DOHH2 (cell line): ENCODE measurements at regions not wholly inside any gene's neighbourhood (a gene's known extent, or its start where the extent isn't known, plus 50 kb on each side); places are given as distances from the start of the nearest gene placed in this dataset.

ENCODE experiments used
- H3F3A ChIP-seq: fragments of 200-600 bp; sonication (generic), shearing (Covaris generic); 2 replicates; pipeline ENCODE4 v1.6.0; 2016; ENCODE audit warnings: antibody characterized with exemption, mild to moderate bottlenecking; ENCODE audit not compliant: control insufficient read depth, insufficient read depth
- H3K27ac ChIP-seq: fragments of 200-600 bp; sonication (generic); 2 replicates; pipeline ENCODE4 v1.5.1; 2014; ENCODE audit warnings: low read depth, mild to moderate bottlenecking, low read length, moderate library complexity
- H3K27me3 ChIP-seq: fragments of 200-600 bp; sonication (generic); 2 replicates; pipeline ENCODE4 v1.6.1; 2014; ENCODE audit warnings: mild to moderate bottlenecking, low read length, mixed read lengths; ENCODE audit not compliant: control insufficient read depth
- H3K36me3 ChIP-seq: fragments of 200-600 bp; sonication (generic); 2 replicates; pipeline ENCODE4 v1.6.1; 2014; ENCODE audit warnings: mild to moderate bottlenecking, low read length, moderate library complexity, mixed read lengths; ENCODE audit not compliant: control insufficient read depth
- H3K4me1 ChIP-seq: fragments of 200-600 bp; sonication (generic); 2 replicates; pipeline ENCODE4 v1.6.1; 2014; ENCODE audit warnings: mild to moderate bottlenecking, low read length, mixed read lengths; ENCODE audit not compliant: control insufficient read depth
- H3K4me2 ChIP-seq: fragments of 200-600 bp; sonication (generic); 2 replicates; pipeline ENCODE4 v1.6.0; 2014; ENCODE audit warnings: mild to moderate bottlenecking, low read length, moderate library complexity
- H3K4me3 ChIP-seq: fragments of 200-600 bp; sonication (generic); 2 replicates; pipeline ENCODE4 v1.5.1; 2014; ENCODE audit warnings: mild to moderate bottlenecking, low read length, mixed read lengths
- H3K79me2 ChIP-seq: fragments of 200-600 bp; sonication (generic); 2 replicates; pipeline ENCODE4 v1.6.1; 2014; ENCODE audit warnings: mild to moderate bottlenecking, low read length, mixed read lengths; ENCODE audit not compliant: control insufficient read depth
- H3K9me2 ChIP-seq: fragments of 200-600 bp; sonication (generic); replicated peaks from 2 replicates; pipeline ENCODE4 v1.6.1; 2014; ENCODE audit warnings: mild to moderate bottlenecking, low read length, mixed read lengths; ENCODE audit not compliant: control insufficient read depth
- H3K9me3 ChIP-seq: fragments of 200-600 bp; sonication (generic); 2 replicates; pipeline ENCODE4 v1.6.1; 2014; ENCODE audit warnings: antibody characterized with exemption, low read length, mixed read lengths; ENCODE audit not compliant: control insufficient read depth, insufficient read depth
- H4K20me1 ChIP-seq: fragments of 200-600 bp; sonication (generic); 2 replicates; pipeline ENCODE4 v1.6.0; 2014; ENCODE audit warnings: low read depth, mild to moderate bottlenecking, antibody characterized with exemption, low read length, moderate library complexity; ENCODE audit not compliant: control insufficient read depth, insufficient read depth
- EZH2phosphoT487 ChIP-seq: fragments of 200-600 bp; sonication (generic); IDR thresholded peaks from 2 replicates; pipeline ENCODE4 v1.6.1; 2017; ENCODE audit warnings: borderline replicate concordance, mild to moderate bottlenecking, antibody characterized with exemption, low read length, moderate library complexity, mixed read lengths
- TF ChIP-seq, protein P1 (sequence below): fragments of 200-600 bp; sonication (generic); IDR thresholded peaks from one replicate; pipeline ENCODE4 v1.5.1; 2014; ENCODE audit warnings: antibody characterized with exemption, mild to moderate bottlenecking, low read depth, low read length; ENCODE audit not compliant: poor library complexity, severe bottlenecking

GRCh38 chr12:24407884-24408283 is 458.4 kb upstream of the SOX5 start:
- Histone ChIP-seq H3K9me2 (no peaks in the 10 kb centered on the region), H3K36me3 (no peaks in the 10 kb centered on the region), H3F3A (no peaks in the 10 kb centered on the region), H4K20me1 (no peaks in the 10 kb centered on the region), H3K79me2 (no peaks in the 10 kb centered on the region), H3K4me2 (no peak overlapping the region), H3K4me1 (no peaks in the 10 kb centered on the region), H3K9me3 (no peaks in the 10 kb centered on the region), H3K27me3 (peaks cover 2% of the 10 kb centered on the region; the same call in 1 of the 2 replicates), H3K4me3 (no peak overlapping the region), H3K27ac (no peak overlapping the region)
- TF ChIP-seq, protein P1, sequence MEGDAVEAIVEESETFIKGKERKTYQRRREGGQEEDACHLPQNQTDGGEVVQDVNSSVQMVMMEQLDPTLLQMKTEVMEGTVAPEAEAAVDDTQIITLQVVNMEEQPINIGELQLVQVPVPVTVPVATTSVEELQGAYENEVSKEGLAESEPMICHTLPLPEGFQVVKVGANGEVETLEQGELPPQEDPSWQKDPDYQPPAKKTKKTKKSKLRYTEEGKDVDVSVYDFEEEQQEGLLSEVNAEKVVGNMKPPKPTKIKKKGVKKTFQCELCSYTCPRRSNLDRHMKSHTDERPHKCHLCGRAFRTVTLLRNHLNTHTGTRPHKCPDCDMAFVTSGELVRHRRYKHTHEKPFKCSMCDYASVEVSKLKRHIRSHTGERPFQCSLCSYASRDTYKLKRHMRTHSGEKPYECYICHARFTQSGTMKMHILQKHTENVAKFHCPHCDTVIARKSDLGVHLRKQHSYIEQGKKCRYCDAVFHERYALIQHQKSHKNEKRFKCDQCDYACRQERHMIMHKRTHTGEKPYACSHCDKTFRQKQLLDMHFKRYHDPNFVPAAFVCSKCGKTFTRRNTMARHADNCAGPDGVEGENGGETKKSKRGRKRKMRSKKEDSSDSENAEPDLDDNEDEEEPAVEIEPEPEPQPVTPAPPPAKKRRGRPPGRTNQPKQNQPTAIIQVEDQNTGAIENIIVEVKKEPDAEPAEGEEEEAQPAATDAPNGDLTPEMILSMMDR: no peak
- TF ChIP-seq EZH2phosphoT487: no peak

GRCh38 chr12:24404086-24404815 is 454.8 kb upstream of the SOX5 start:
- Histone ChIP-seq H3K27ac (no peak overlapping the region), H3K9me3 (no peaks in the 10 kb centered on the region), H3K4me2 (no peak overlapping the region), H3K4me1 (no peaks in the 10 kb centered on the region), H4K20me1 (no peaks in the 10 kb centered on the region), H3K9me2 (no peaks in the 10 kb centered on the region), H3K79me2 (no peaks in the 10 kb centered on the region), H3K4me3 (no peak overlapping the region), H3K36me3 (no peaks in the 10 kb centered on the region), H3F3A (no peaks in the 10 kb centered on the region), H3K27me3 (peaks cover 2% of the 10 kb centered on the region; the same call in 1 of the 2 replicates)
- TF ChIP-seq, protein P1: no peak

- no peak overlapping the region for H3K4me2 ChIP-seq
- no peaks in the 10 kb centered on the region for H3K4me1 ChIP-seq
- H3K27ac ChIP-seq: no peak overlapping the region
- peaks cover 2% of the 10 kb centered on the region; the same call in 1 of the 2 replicates for H3K27me3 ChIP-seq
- no peaks in the 10 kb centered on the region for H3K9me3 ChIP-seq
- no peaks in the 10 kb centered on the region for H3F3A ChIP-seq
- H3K79me2 ChIP-seq: no peaks in the 10 kb centered on the region
- H3K4me3 ChIP-seq: no peak overlapping the region
- H4K20me1 ChIP-seq: no peaks in the 10 kb centered on the region
- no peak for TF ChIP-seq EZH2phosphoT487
- TF ChIP-seq, protein P1: no peak
- no peaks in the 10 kb centered on the region for H3K36me3 ChIP-seq
- H3K9me2 ChIP-seq: no peaks in the 10 kb centered on the region
Measured at GRCh38 chr12:24400533-24400932, 451.1 kb upstream of the SOX5 start.
